ENCODE measurements at regions not wholly inside any gene's neighbourhood (a gene's known extent, or its start where the extent isn't known, plus 50 kb on each side); places are given as distances from the start of the nearest gene placed in this dataset.

- H3K9me3 ChIP-seq (ENCODE audit: insufficient read depth, low read depth), result no peaks in the 10 kb centered on the region
- POLR2A ChIA-PET (ENCODE audit: unreplicated experiment), result no interaction called here
- no peaks in the 10 kb centered on the region for H3K27me3 ChIP-seq (ENCODE audit: insufficient read depth, low read depth)
- no peaks in the 10 kb centered on the region for H3K4me1 ChIP-seq (replicated peaks; ENCODE audit: insufficient read depth)
- no peak overlapping the region for H2AFZ ChIP-seq
- BruUV-seq (replicated peaks), result no TSS peak
- TF ChIP-seq CTCF (conservative IDR thresholded peaks at IDR 0.05) (no peak), EZH2 (IDR thresholded peaks at IDR 0.05; ENCODE audit: low read depth) (no peak)
- no peaks in the 10 kb centered on the region for H4K20me1 ChIP-seq (ENCODE audit: insufficient read depth)
- H3K4me2 ChIP-seq, result no peak overlapping the region
- H3K79me2 ChIP-seq (ENCODE audit: low read depth), result no peaks in the 10 kb centered on the region
- H3F3A ChIP-seq (ENCODE audit: insufficient read depth, low read depth), result no peaks in the 10 kb centered on the region
- intact Hi-C loops (cut with micrococcal nuclease; ENCODE audit: unreplicated experiment), result loop anchor here (10.0 kb wide), 1 partner anchor 257 kb away; no protein-coding TSS in a partner anchor
- DNase-seq, result no peak
- H3K27ac ChIP-seq, result no peak overlapping the region
- no peaks in the 10 kb centered on the region for H3K9me2 ChIP-seq (ENCODE audit: insufficient read depth)
- H3K36me3 ChIP-seq (ENCODE audit: low read depth), result no peaks in the 10 kb centered on the region
- H3K4me3 ChIP-seq, result no peak overlapping the region
- CTCF ChIA-PET, result no interaction called here
Measured at GRCh38 chr5:138647261-138647788, 72.1 kb upstream of the HSPA9 start.

GRCh38 chr5:138646671-138647070 is 71.5 kb upstream of the HSPA9 start:
- no peaks in the 10 kb centered on the region for H3K27me3 ChIP-seq (ENCODE audit: insufficient read depth, low read depth)
- H3K4me3 ChIP-seq, result no peak overlapping the region
- no peak overlapping the region for H3K4me2 ChIP-seq
- no TSS peak for BruUV-seq (replicated peaks)
- TF ChIP-seq EZH2 (IDR thresholded peaks at IDR 0.05; ENCODE audit: low read depth) (no peak), CTCF (conservative IDR thresholded peaks at IDR 0.05) (no peak)
- POLR2A ChIA-PET (ENCODE audit: unreplicated experiment), result interaction anchor here (0.6 to 0.7 kb wide), 2 partner anchors 552 to 630 kb away, joined by 5 to 8 read pairs; partner anchors contain the start of gene SIL1
- H3K27ac ChIP-seq, result no peak overlapping the region
- no peaks in the 10 kb centered on the region for H3K36me3 ChIP-seq (ENCODE audit: low read depth)
- no peaks in the 10 kb centered on the region for H3K4me1 ChIP-seq (replicated peaks; ENCODE audit: insufficient read depth)
- H4K20me1 ChIP-seq (ENCODE audit: insufficient read depth), result no peaks in the 10 kb centered on the region
- no peaks in the 10 kb centered on the region for H3K9me2 ChIP-seq (ENCODE audit: insufficient read depth)
- H3K9me3 ChIP-seq (ENCODE audit: insufficient read depth, low read depth), result no peaks in the 10 kb centered on the region
- no peaks in the 10 kb centered on the region for H3F3A ChIP-seq (ENCODE audit: insufficient read depth, low read depth)
- DNase-seq, result no peak
- H2AFZ ChIP-seq, result no peak overlapping the region
- H3K79me2 ChIP-seq (ENCODE audit: low read depth), result no peaks in the 10 kb centered on the region
- CTCF ChIA-PET, result no interaction called here
- intact Hi-C loops (cut with micrococcal nuclease; ENCODE audit: unreplicated experiment), result loop anchor here (10.0 kb wide), 1 partner anchor 258 kb away; no protein-coding TSS in a partner anchor

- BruUV-seq (replicated peaks), result no TSS peak
- Histone ChIP-seq H3K4me1 (replicated peaks; ENCODE audit: insufficient read depth) (no peaks in the 10 kb centered on the region), H3K27me3 (ENCODE audit: insufficient read depth, low read depth) (no peaks in the 10 kb centered on the region), H3K27ac (no peak overlapping the region), H3K9me2 (ENCODE audit: insufficient read depth) (no peaks in the 10 kb centered on the region), H4K20me1 (ENCODE audit: insufficient read depth) (no peaks in the 10 kb centered on the region), H3K9me3 (ENCODE audit: insufficient read depth, low read depth) (no peaks in the 10 kb centered on the region), H3K4me2 (no peak overlapping the region), H3F3A (ENCODE audit: insufficient read depth, low read depth) (no peaks in the 10 kb centered on the region), H2AFZ (no peak overlapping the region), H3K79me2 (ENCODE audit: low read depth) (no peaks in the 10 kb centered on the region), H3K4me3 (no peak overlapping the region), H3K36me3 (ENCODE audit: low read depth) (no peaks in the 10 kb centered on the region)
- intact Hi-C loops (cut with micrococcal nuclease; ENCODE audit: unreplicated experiment), result loop anchor here (10.0 kb wide), 1 partner anchor 259 kb away; no protein-coding TSS in a partner anchor
- no peak for DNase-seq
- POLR2A ChIA-PET (ENCODE audit: unreplicated experiment), result interaction anchor here (0.6 to 0.7 kb wide), 2 partner anchors 552 to 631 kb away, joined by 5 to 8 read pairs; partner anchors contain the start of gene SIL1
- CTCF ChIA-PET, result interaction anchor here (0.7 kb wide), 1 partner anchor 233 kb away, joined by 4 read pairs; no protein-coding TSS in a partner anchor
- TF ChIP-seq EZH2 (IDR thresholded peaks at IDR 0.05; ENCODE audit: low read depth), result no peak
- no peak for TF ChIP-seq CTCF (conservative IDR thresholded peaks at IDR 0.05)
Measured at GRCh38 chr5:138645778-138646575, 70.8 kb upstream of the HSPA9 start.

All from PC-9 (cell line).